Activated naive CD8-positive, alpha-beta T cell (primary cell): ENCODE measurements at regions not wholly inside any gene's neighbourhood (a gene's known extent, or its start where the extent isn't known, plus 50 kb on each side); places are given as distances from the start of the nearest gene placed in this dataset.

Experiments
- H3K27ac Mint-ChIP-seq: one replicate; pipeline ENCODE4 v1.8.0; 2021; ENCODE audit warnings: mixed read lengths
- H3K27me3 Mint-ChIP-seq: one replicate; pipeline ENCODE4 v1.8.0; 2021; ENCODE audit warnings: mixed read lengths
- H3K36me3 Mint-ChIP-seq: one replicate; pipeline ENCODE4 v1.8.0; 2021; ENCODE audit warnings: mixed read lengths
- H3K4me1 Mint-ChIP-seq: one replicate; pipeline ENCODE4 v1.8.0; 2021; ENCODE audit warnings: low read depth, mixed read lengths
- H3K4me3 Mint-ChIP-seq: one replicate; pipeline ENCODE4 v1.8.0; 2021; ENCODE audit warnings: mild to moderate bottlenecking, mixed read lengths
- H3K9me3 Mint-ChIP-seq: one replicate; pipeline ENCODE4 v1.8.0; 2021; ENCODE audit warnings: low read depth, mixed read lengths

DNA sequence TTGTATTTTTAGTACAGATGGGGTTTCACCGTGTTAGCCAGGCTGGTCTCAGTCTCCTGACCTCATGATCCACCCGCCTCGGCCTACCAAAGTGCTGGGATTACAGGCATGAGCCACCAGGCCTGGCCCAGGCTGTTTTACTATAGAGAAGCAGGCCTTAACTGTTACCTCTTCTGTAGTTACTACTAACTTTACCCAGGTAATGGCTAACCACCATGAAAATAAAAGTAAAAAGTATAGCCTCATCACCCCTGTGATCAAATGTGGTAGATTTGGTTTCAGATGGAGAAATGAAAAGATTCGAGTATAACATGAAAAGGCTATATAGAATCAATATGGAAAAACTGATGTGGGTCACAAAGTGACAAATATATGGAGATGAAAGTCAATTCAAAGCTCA is 210.1 kb downstream of the CD47 start:
- no peak overlapping the region for H3K27ac Mint-ChIP-seq
- no peak overlapping the region for H3K4me3 Mint-ChIP-seq
- H3K4me1 Mint-ChIP-seq = no peaks in the 10 kb centered on the region
- H3K9me3 Mint-ChIP-seq = no peaks in the 10 kb centered on the region
- no peaks in the 10 kb centered on the region for H3K27me3 Mint-ChIP-seq
- H3K36me3 Mint-ChIP-seq = no peaks in the 10 kb centered on the region

DNA sequence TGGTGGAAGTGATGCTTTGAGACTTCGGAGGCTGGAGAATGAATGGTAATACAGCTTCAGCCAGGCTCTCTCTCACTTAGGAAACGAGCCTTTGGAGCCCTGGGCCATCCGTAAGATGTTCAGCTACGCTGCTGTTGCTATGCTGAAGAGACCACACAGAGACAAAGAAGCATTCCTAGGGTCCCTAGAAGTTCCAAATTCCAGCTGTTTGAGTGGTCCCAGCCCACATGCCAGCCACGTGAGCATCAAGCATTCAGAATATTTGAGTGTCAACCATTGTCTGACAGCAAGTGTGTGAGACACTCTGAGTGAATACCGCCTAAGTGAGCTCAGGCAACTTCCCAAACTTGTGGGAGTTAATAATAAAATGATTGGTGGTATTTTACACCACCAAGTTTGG is 212.9 kb downstream of the CD47 start:
- H3K27ac Mint-ChIP-seq = no peak overlapping the region
- no peaks in the 10 kb centered on the region for H3K4me1 Mint-ChIP-seq
- no peaks in the 10 kb centered on the region for H3K27me3 Mint-ChIP-seq
- H3K4me3 Mint-ChIP-seq = no peak overlapping the region
- no peaks in the 10 kb centered on the region for H3K36me3 Mint-ChIP-seq
- H3K9me3 Mint-ChIP-seq = no peaks in the 10 kb centered on the region

DNA sequence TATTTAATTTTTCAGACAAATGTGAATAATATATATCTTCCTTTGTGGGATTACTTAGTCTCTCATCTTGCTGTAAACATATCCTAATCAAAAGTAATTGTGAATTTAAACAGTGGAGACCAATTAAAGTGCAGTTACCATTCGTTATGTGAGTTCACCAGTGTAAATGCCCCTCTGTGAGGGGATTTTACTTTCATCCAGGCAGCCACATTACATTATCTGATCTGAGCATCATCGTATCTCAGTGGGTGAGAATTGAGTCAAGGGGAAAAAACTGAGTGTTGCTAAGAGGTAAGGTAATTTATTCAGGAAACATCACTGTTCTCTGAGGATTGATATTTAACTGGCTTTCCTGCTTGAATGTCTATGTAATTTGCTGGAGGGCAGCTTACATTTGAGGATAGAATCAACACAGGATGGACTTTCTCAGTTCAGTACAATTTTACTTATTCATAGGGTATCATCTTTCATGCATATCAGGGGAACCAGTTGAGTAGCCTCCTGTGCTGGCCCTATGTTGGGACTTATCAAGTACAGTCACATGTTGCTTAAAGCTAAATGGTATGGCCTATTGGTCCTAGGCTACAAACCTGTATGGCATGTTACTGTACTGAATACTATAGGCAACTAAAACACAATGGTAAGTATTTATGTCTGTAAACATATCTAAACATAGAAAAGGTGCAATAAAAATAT is 219.7 kb downstream of the CD47 start:
- peaks cover 1% of the 10 kb centered on the region for H3K27me3 Mint-ChIP-seq
- no peak overlapping the region for H3K4me3 Mint-ChIP-seq
- H3K36me3 Mint-ChIP-seq = peaks cover 2% of the 10 kb centered on the region
- H3K27ac Mint-ChIP-seq = no peak overlapping the region
- H3K4me1 Mint-ChIP-seq = peaks cover 2% of the 10 kb centered on the region
- no peaks in the 10 kb centered on the region for H3K9me3 Mint-ChIP-seq

DNA sequence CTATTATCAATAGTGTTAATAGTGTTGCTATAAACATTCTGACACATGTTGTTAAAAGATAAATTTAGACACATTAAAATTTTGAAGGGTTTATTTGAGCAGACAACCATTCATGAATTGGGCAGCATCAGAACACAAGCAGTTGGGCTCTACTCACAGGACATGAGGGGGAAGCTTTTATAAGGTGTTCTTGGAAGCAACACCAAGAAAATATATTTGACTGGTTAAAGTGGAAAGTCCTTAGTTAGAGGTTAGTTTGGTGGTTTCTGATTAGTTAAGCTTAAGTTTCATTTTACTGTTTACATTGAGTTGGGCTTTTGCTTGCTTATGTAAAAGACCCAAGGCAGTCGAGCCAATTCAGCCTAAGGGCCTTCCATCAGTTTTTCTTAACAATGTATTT is 220.7 kb downstream of the CD47 start:
- H3K4me1 Mint-ChIP-seq = peaks cover 2% of the 10 kb centered on the region
- H3K36me3 Mint-ChIP-seq = peaks cover 2% of the 10 kb centered on the region
- H3K4me3 Mint-ChIP-seq = no peak overlapping the region
- H3K9me3 Mint-ChIP-seq = no peaks in the 10 kb centered on the region
- peaks cover 3% of the 10 kb centered on the region for H3K27me3 Mint-ChIP-seq
- no peak overlapping the region for H3K27ac Mint-ChIP-seq

DNA sequence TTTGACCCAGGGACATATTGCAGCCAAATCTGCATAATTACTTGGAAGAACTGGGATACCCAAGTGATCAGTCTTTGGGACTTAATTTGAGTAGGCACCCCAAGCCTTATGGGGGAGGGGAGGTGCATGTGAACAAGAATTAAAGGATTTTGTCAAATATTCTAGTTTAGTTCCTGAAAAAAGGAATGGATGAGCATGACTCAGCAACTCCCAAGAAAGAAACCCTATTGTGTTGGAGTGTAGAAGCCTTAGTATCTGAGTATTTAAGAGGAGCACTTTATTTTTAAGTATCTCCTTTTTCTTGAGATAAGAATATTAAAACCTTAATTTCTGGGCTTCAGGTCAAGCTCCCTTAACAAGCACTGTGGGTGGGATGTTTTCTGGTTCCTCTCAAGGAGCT is 222.4 kb downstream of the CD47 start:
- Mint-ChIP-seq H3K4me3 (no peak overlapping the region), H3K9me3 (no peaks in the 10 kb centered on the region), H3K4me1 (peaks cover 2% of the 10 kb centered on the region), H3K36me3 (peaks cover 2% of the 10 kb centered on the region), H3K27me3 (peaks cover 3% of the 10 kb centered on the region), H3K27ac (no peak overlapping the region)

DNA sequence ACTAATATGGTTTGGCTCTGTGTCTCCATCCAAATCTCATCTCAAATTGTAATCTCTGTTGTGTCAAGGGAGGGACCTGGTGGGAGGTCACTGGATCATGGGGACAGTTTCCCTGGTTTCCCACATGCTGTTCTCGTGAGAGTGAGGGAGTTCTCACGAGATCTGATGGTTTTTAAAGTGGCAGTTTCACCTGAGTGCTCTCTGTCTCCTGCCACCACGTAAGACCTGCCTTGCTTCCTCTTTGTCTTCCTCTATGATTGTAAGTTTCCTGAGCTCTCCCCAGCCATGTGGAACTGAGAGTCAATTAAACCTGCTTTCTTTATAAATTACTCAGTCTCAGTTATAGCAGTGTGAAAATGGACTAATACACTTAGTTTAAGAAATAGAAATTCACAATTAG is 228.9 kb downstream of the CD47 start:
- Mint-ChIP-seq H3K27me3 (peaks cover 2% of the 10 kb centered on the region), H3K4me3 (no peak overlapping the region), H3K27ac (no peak overlapping the region), H3K9me3 (no peaks in the 10 kb centered on the region), H3K4me1 (no peaks in the 10 kb centered on the region), H3K36me3 (no peaks in the 10 kb centered on the region)

DNA sequence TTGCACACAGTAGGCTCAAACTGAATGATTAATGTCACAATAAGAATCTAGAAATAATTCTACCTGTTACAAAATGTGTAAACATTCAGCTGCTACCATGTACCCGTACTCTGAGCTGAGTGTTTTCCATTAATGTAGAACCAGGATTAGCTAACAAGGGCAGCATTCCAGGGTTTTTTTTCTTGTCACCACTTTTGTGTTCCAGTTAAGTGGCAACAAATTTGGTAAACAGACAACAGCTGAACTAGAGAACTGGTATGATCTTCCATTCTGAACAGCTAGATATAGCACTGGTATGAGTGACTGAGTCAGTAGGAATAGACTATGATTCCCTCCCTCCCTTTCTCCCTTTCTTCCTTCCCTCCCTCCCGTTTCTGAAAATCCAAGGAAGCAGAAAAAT is 229.4 kb downstream of the CD47 start:
- Mint-ChIP-seq H3K9me3 (no peaks in the 10 kb centered on the region), H3K27ac (no peak overlapping the region), H3K4me3 (no peak overlapping the region), H3K4me1 (no peaks in the 10 kb centered on the region), H3K27me3 (peaks cover 2% of the 10 kb centered on the region), H3K36me3 (no peaks in the 10 kb centered on the region)
